ENCODE measurements at regions not wholly inside any gene's neighbourhood (a gene's known extent, or its start where the extent isn't known, plus 50 kb on each side); places are given as distances from the start of the nearest gene placed in this dataset.
"Not testable (repeated sequence)": the region's sequence is repeated elsewhere in the genome, so short reads cannot be mapped to it uniquely, and the experiment has no call there.

DNA sequence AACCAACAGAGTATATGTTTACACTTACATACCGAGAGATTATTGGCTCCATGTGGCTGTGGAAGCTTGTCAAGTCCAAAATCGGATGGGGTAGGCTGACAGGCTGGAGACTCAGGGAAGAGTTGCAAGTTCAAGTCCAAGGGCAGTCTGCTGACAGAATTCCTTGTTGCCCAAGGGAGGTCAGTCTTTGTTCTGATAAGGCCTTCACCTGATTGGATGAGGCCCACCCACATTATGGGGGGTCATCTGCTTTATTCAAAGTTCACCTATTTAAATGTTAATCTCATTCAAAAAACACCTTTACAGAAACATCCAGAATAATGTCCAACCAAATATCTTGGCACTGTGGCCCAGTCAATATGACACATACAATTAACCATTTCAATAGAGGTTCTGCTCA is 452.4 kb downstream of the KLF12 start:
- no peak for DNase-seq (ENCODE audit: low read depth in 2 of 2)

GRCh38 chr13:73681015-73681414 is 453.2 kb downstream of the KLF12 start:
- no peak for DNase-seq (ENCODE audit: low read depth in 2 of 2)

DNA sequence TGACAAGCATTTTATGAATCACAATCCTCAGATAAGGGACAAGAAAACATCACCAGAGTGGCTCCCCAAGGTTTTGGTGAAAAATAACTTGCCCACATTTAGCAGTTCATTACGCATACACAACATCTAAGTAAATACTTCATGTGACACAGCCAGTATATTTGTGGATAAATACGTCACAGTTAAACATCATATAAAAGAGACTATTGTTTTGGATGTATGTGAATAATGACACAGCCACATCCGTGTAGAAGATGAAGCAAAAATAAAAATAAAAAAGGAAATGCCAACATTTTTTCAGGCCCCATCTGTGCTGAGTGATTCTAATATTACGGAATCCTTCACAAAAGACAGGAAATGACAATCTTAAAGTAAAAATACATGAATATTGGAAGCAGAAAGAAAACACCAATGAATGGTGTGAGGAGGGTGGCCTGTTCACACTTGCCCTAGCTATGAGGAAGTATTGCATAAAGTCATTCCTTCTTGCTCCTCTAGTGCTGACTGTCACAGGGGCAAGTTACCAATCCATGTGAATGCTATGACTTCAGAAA is 457.1 kb downstream of the KLF12 start:
- peak; percentile 33 to 83 for DNase-seq (ENCODE audit: low read depth in 2 of 2)

- no peak for DNase-seq (ENCODE audit: low read depth in 2 of 2)
Observed at GRCh38 chr13:73676550-73677047, 457.6 kb downstream of the KLF12 start.

DNA sequence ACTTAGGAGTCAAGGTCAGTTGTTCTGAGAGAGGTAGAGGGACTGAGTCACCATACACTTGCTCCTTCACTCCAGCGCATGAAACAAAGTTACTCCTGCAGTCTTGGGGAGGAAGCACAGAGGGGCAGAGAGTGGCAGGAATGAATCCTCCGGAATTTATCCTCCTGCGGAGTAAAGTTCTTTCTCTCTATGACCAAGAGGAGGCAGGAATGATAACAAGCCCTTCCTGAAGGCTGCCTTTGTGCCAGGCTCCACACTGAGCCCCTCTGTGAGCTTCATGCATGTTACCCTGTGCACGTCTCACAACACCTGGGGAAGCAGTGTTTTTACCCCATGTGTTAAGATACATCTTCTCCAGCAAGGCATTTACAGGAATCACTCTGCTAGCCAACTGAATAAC is 458.4 kb downstream of the KLF12 start:
- no peak for DNase-seq (ENCODE audit: low read depth in 2 of 2)

DNA sequence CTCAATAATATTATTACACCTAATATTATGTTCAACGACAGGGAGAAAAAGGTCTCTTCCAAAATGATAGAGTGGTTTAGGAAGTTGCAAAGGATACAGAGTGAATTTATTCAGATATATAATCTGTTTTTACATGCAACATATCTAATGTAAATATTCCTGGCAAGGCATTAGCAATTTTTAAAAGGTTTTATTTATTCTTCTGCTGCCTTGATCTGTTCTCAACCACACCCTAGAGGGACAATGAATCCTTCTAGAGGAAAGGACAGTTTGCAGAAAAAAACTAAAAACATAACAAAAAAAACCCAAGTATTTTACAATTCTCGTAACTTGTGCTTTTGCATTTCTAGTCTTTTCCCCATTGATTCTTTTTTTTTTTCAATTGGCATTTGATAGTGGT is 459.6 kb downstream of the KLF12 start:
- no peak for DNase-seq (ENCODE audit: low read depth in 2 of 2)

DNA sequence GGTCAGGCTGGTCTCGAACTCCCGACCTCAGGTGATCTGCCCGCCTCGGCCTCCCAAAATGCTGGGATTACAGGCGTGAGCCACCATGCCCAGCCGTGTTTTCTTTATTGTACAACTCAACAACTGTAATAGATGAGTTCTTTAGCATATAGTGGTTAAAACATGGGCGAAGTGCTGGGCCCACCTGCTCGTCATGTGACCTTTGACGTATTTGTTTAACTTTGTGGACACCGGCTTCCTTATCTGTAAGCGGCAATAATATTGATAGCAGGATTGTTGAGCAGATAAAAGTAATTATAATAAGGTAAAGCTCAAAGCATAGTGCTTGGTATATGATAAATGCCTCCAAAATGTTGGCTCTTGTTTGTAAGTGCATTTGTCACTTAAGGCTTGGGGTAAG is 460.3 kb downstream of the KLF12 start:
- DNase-seq (ENCODE audit: low read depth in 2 of 2) = no peak

GRCh38 chr13:73672492-73672891 is 461.7 kb downstream of the KLF12 start:
- no peak for DNase-seq (ENCODE audit: low read depth in 2 of 2)

GRCh38 chr13:73671732-73672131 is 462.5 kb downstream of the KLF12 start:
- no peak for DNase-seq (ENCODE audit: low read depth in 2 of 2)

GRCh38 chr13:73671011-73671410 is 463.2 kb downstream of the KLF12 start:
- DNase-seq (ENCODE audit: low read depth in 2 of 2) = no peak

GRCh38 chr13:73667756-73668155 is 466.4 kb downstream of the KLF12 start:
- DNase-seq (ENCODE audit: low read depth in 2 of 2) = no peak

- DNase-seq (ENCODE audit: low read depth in 2 of 2) = no peak
Observed at GRCh38 chr13:73665261-73665660, 468.9 kb downstream of the KLF12 start.

GRCh38 chr13:73664851-73665250 is 469.4 kb downstream of the KLF12 start:
- DNase-seq (ENCODE audit: low read depth in 2 of 2) = no peak

- no peak for DNase-seq (ENCODE audit: low read depth in 2 of 2)
Observed at GRCh38 chr13:73662833-73663232, 471.4 kb downstream of the KLF12 start.

- no peak for DNase-seq (ENCODE audit: low read depth in 2 of 2)
Observed at GRCh38 chr13:73661687-73662425, 472.3 kb downstream of the KLF12 start.

GRCh38 chr13:73661066-73661465 is 473.1 kb downstream of the KLF12 start:
- DNase-seq (ENCODE audit: low read depth in 2 of 2) = no peak

DNA sequence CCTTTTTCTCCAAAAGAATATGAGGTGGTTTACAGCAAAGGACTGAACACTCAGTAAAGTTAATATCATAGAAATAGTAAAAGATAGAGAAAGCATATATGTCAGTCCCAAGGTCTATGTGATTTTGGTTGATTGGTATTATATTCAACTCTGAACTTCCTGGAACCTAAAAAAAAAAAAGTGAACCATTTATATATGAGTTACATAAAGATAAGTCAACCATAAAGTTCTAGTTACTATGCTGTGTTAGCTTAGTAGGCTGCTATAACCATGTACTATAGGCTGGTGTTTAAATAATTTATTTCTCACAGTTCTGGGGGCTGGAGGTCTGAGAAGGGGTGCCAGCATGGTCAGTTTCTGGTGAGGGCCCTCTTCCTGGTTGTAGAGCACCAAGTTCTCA is 475.6 kb downstream of the KLF12 start:
- no peak for DNase-seq (ENCODE audit: low read depth in 2 of 2)

- DNase-seq (ENCODE audit: low read depth in 2 of 2) = no peak
Observed at GRCh38 chr13:73657821-73658540, 476.2 kb downstream of the KLF12 start.

GRCh38 chr13:73656863-73657262 is 477.3 kb downstream of the KLF12 start:
- DNase-seq (ENCODE audit: low read depth in 2 of 2) = no peak

DNA sequence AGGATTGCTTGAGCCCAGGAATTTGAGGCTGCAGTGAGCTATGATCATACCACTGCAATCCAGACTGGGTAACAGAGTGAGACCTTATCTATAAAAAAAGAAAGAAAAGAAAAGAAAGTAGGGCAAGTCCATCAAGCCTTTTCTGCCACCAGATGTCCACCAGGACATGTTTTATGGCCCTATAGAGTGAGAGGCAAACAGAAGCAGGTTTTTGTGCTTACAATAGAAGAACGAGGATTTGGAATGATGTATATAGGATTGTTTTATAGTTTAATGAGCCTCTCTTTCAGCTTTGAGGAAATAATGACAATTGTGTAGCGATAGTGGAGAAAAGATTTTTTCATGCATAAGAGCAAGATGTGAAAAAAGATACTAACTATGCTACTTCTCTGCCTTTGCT is 480.5 kb downstream of the KLF12 start:
- DNase-seq (ENCODE audit: low read depth in 2 of 2) = no peak

DNA sequence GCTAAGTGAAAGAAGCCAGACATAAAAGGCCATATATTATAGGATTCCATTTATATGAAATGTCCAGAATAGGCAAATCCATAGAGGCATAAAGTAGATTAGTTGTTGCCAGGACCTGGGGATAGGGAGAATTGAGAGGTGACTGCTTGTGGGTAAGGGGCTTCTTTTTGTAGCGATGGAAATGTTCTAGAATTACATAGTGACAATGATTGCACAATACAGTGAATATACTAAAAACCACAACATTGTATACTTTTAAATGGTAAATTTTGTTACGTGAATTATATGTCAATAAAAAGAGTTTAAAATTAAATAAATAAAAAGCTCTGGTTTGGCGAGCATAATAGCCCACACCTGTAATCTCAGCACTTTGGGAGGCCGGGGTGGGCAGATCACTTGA is 486.8 kb downstream of the KLF12 start:
- no peak for DNase-seq (ENCODE audit: low read depth in 2 of 2)

DNA sequence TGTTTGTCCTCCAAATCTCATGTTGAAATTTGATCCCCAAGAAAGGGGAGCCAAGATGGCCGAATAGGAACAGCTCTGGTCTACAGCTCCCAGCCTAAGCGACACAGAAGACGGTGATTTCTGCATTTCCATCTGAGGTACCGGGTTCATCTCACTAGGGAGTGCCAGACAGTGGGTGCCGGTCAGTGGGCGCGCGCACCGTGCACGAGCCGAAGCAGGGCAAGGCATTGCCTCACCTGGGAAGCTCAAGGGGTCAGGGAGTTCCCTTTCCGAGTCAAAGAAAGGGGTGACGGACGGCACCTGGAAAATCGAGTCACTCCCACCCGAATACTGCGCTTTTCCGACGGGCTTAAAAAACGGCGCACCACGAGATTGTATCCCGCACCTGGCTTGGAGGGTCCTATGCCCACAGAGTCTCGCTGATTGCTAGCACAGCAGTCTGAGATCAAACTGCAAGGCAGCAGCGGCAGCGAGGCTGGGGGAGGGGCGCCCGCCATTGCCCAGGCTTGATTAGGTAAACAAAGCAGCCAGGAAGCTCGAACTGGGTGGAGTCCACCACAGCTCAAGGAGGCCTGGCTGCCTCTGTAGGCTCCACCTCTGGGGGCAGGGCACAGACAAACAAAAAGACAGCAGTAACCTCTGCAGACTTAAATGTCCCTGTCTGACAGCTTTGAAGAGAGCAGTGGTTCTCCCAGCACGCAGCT is 493.6 kb downstream of the KLF12 start:
- DNase-seq (ENCODE audit: low read depth in 2 of 2) = not testable (repeated sequence)

Data from lung microvascular endothelial cell (primary cell).